NCI-H2171 (cell line): ENCODE measurements at regions not wholly inside any gene's neighbourhood (a gene's known extent, or its start where the extent isn't known, plus 50 kb on each side); places are given as distances from the start of the nearest gene placed in this dataset.

Experiments used
- DNase-seq: peaks from one replicate; lab custom pipeline; 2025; lab: John Stamatoyannopoulos, UW

- no peak for DNase-seq
Observed at GRCh38 chr2:198498516-198498915, 694.1 kb downstream of the PLCL1 start.

GRCh38 chr2:198498048-198498447 is 693.7 kb downstream of the PLCL1 start:
- no peak for DNase-seq

- no peak for DNase-seq
Observed at GRCh38 chr2:198494931-198495330, 690.5 kb downstream of the PLCL1 start.

- DNase-seq = no peak
Observed at GRCh38 chr2:198490748-198491147, 686.4 kb downstream of the PLCL1 start.

GRCh38 chr2:198488964-198489363 is 684.6 kb downstream of the PLCL1 start:
- no peak for DNase-seq

- DNase-seq = no peak
Observed at GRCh38 chr2:198483051-198483450, 678.7 kb downstream of the PLCL1 start.

- no peak for DNase-seq
Observed at GRCh38 chr2:198479065-198479464, 674.7 kb downstream of the PLCL1 start.

- no peak for DNase-seq
Observed at GRCh38 chr2:198478361-198478760, 674.0 kb downstream of the PLCL1 start.

GRCh38 chr2:198476007-198476406 is 671.6 kb downstream of the PLCL1 start:
- no peak for DNase-seq

- no peak for DNase-seq
Observed at GRCh38 chr2:198471291-198471690, 666.9 kb downstream of the PLCL1 start.

- no peak for DNase-seq
Observed at GRCh38 chr2:198468136-198468535, 663.7 kb downstream of the PLCL1 start.

GRCh38 chr2:198465970-198466369 is 661.6 kb downstream of the PLCL1 start:
- no peak for DNase-seq

GRCh38 chr2:198456418-198456817 is 652.0 kb downstream of the PLCL1 start:
- no peak for DNase-seq

- no peak for DNase-seq
Observed at GRCh38 chr2:198453866-198454265, 649.5 kb downstream of the PLCL1 start.

GRCh38 chr2:198452327-198452726 is 647.9 kb downstream of the PLCL1 start:
- no peak for DNase-seq

GRCh38 chr2:198448789-198449188 is 644.4 kb downstream of the PLCL1 start:
- no peak for DNase-seq

GRCh38 chr2:198444800-198445287 is 640.5 kb downstream of the PLCL1 start:
- DNase-seq = no peak

- no peak for DNase-seq
Observed at GRCh38 chr2:198441901-198442300, 637.5 kb downstream of the PLCL1 start.

GRCh38 chr2:198441246-198441645 is 636.9 kb downstream of the PLCL1 start:
- no peak for DNase-seq

GRCh38 chr2:198440833-198441232 is 636.4 kb downstream of the PLCL1 start:
- no peak for DNase-seq

- no peak for DNase-seq
Observed at GRCh38 chr2:198438331-198438730, 633.9 kb downstream of the PLCL1 start.

- DNase-seq = no peak
Observed at GRCh38 chr2:198424112-198424511, 619.7 kb downstream of the PLCL1 start.

GRCh38 chr2:198417836-198418235 is 613.4 kb downstream of the PLCL1 start:
- DNase-seq = no peak

- no peak for DNase-seq
Observed at GRCh38 chr2:198414976-198415375, 610.6 kb downstream of the PLCL1 start.

GRCh38 chr2:198411936-198412335 is 607.5 kb downstream of the PLCL1 start:
- no peak for DNase-seq
